Karpas-422 (cell line): ENCODE measurements at regions not wholly inside any gene's neighbourhood (a gene's known extent, or its start where the extent isn't known, plus 50 kb on each side); places are given as distances from the start of the nearest gene placed in this dataset.

ENCODE experiments used
- DNase-seq: peaks from one replicate; pipeline ENCODE4 v3.0.0-alpha.2; 2015
- H2AFZ ChIP-seq: fragments of 200-600 bp; sonication (generic); 2 replicates; pipeline ENCODE4 v1.6.1; 2014; ENCODE audit warnings: antibody characterized with exemption, low read length, mixed read lengths
- H3K27ac ChIP-seq: fragments of 200-600 bp; sonication (generic); 2 replicates; pipeline ENCODE4 v1.5.1; 2014; ENCODE audit warnings: mild to moderate bottlenecking, low read length, moderate library complexity
- H3K27me3 ChIP-seq: fragments of 200-600 bp; sonication (generic); 2 replicates; pipeline ENCODE4 v1.6.1; 2014; ENCODE audit warnings: low read length, mixed read lengths
- H3K36me3 ChIP-seq: fragments of 200-600 bp; sonication (generic); 2 replicates; pipeline ENCODE4 v1.6.1; 2014; ENCODE audit warnings: low read length, mixed read lengths; ENCODE audit not compliant: insufficient read depth
- H3K4me1 ChIP-seq: fragments of 200-600 bp; sonication (generic); 2 replicates; pipeline ENCODE4 v1.6.1; 2014; ENCODE audit warnings: mild to moderate bottlenecking, low read length, mixed read lengths
- H3K4me2 ChIP-seq: fragments of 200-600 bp; sonication (generic); 2 replicates; pipeline ENCODE4 v1.6.1; 2014; ENCODE audit warnings: low read length, low read depth, mild to moderate bottlenecking; ENCODE audit not compliant: poor library complexity, severe bottlenecking
- H3K4me3 ChIP-seq: fragments of 200-600 bp; sonication (generic); 2 replicates; pipeline ENCODE4 v1.5.1; 2014; ENCODE audit warnings: mild to moderate bottlenecking, antibody characterized with exemption, low read length, mixed read lengths
- H3K79me2 ChIP-seq: fragments of 200-600 bp; sonication (generic); 2 replicates; pipeline ENCODE4 v1.6.1; 2014; ENCODE audit warnings: mild to moderate bottlenecking, low read length, mixed read lengths
- H3K9ac ChIP-seq: fragments of 200-600 bp; sonication (generic); 2 replicates; pipeline ENCODE4 v1.6.0; 2014; ENCODE audit warnings: low read length
- H3K9me2 ChIP-seq: fragments of 200-600 bp; sonication (generic), shearing (Covaris generic); replicated peaks from 2 replicates; pipeline ENCODE4 v1.6.0; 2014; ENCODE audit warnings: mild to moderate bottlenecking, low read length, moderate library complexity; ENCODE audit not compliant: insufficient read depth
- H3K9me3 ChIP-seq: fragments of 300-700, 200-600 bp; sonication (generic); 2 replicates; pipeline ENCODE4 v1.6.1; 2014; ENCODE audit warnings: low read length, mixed read lengths
- H4K20me1 ChIP-seq: fragments of 200-600 bp; sonication (generic); 2 replicates; pipeline ENCODE4 v1.6.1; 2014; ENCODE audit warnings: mild to moderate bottlenecking, antibody characterized with exemption, low read length, low read depth; ENCODE audit not compliant: insufficient read depth

- Histone ChIP-seq H3K9ac (no peak overlapping the region), H3K4me3 (no peak overlapping the region), H3K36me3 (peaks cover 3% of the 10 kb centered on the region; the same call in 1 of the 2 replicates)
These were observed 420.9 kb downstream of the METTL15 start for GRCh38 chr11:28529046-28529445.

GRCh38 chr11:28528217-28528616 lies 420.0 kb downstream of the METTL15 start:
- Histone ChIP-seq H4K20me1 (no peaks in the 10 kb centered on the region), H3K9ac (no peak overlapping the region), H3K36me3 (peaks cover 3% of the 10 kb centered on the region; the same call in 1 of the 2 replicates), H3K79me2 (no peaks in the 10 kb centered on the region), H3K4me3 (no peak overlapping the region), H2AFZ (no peak overlapping the region), H3K27ac (no peak overlapping the region), H3K4me1 (no peaks in the 10 kb centered on the region), H3K9me2 (no peaks in the 10 kb centered on the region), H3K9me3 (no peaks in the 10 kb centered on the region; the same call in 1 of the 2 replicates), H3K27me3 (no peaks in the 10 kb centered on the region), H3K4me2 (no peak overlapping the region)
- no peak for DNase-seq

More at GRCh38 chr11:28529046-28529445, 420.9 kb downstream of the METTL15 start:
- H3K79me2 ChIP-seq: no peaks in the 10 kb centered on the region
- no peak for DNase-seq
- H2AFZ ChIP-seq: no peak overlapping the region
- H3K9me2 ChIP-seq: no peaks in the 10 kb centered on the region
- H3K4me1 ChIP-seq: no peaks in the 10 kb centered on the region
- H3K27ac ChIP-seq: no peak overlapping the region
- no peaks in the 10 kb centered on the region; the same call in 1 of the 2 replicates for H3K9me3 ChIP-seq
- no peaks in the 10 kb centered on the region for H3K27me3 ChIP-seq
- H4K20me1 ChIP-seq: no peaks in the 10 kb centered on the region
- H3K4me2 ChIP-seq: no peak overlapping the region

DNA sequence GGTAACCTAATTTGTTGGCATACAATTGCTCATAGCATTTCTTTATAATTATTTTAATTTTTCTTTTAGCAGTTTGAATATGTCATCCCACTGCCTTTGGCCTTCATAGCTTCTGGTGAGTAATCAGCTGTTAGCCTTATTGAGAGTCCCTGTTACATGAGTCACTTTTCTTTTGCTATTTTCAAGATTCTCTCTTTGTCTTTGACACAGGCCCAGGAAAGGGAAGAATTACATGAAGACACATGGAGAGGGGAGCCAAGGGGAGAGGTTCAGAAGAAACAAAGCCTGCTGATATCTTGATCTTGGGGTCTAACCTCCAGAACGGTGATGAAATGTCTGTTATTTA lies 418.2 kb downstream of the METTL15 start:
- H3K4me2 ChIP-seq: no peak overlapping the region
- no peaks in the 10 kb centered on the region for H3K9me2 ChIP-seq
- no peak overlapping the region for H3K9ac ChIP-seq
- H3K4me1 ChIP-seq: no peaks in the 10 kb centered on the region
- H3K27ac ChIP-seq: no peak overlapping the region
- H3K4me3 ChIP-seq: no peak overlapping the region
- H3K79me2 ChIP-seq: no peaks in the 10 kb centered on the region
- no peaks in the 10 kb centered on the region for H4K20me1 ChIP-seq
- no peaks in the 10 kb centered on the region for H3K27me3 ChIP-seq
- no peak overlapping the region for H2AFZ ChIP-seq
- H3K36me3 ChIP-seq: peaks cover 3% of the 10 kb centered on the region; the same call in 1 of the 2 replicates
- no peak for DNase-seq
- H3K9me3 ChIP-seq: no peaks in the 10 kb centered on the region; the same call in 1 of the 2 replicates

DNA sequence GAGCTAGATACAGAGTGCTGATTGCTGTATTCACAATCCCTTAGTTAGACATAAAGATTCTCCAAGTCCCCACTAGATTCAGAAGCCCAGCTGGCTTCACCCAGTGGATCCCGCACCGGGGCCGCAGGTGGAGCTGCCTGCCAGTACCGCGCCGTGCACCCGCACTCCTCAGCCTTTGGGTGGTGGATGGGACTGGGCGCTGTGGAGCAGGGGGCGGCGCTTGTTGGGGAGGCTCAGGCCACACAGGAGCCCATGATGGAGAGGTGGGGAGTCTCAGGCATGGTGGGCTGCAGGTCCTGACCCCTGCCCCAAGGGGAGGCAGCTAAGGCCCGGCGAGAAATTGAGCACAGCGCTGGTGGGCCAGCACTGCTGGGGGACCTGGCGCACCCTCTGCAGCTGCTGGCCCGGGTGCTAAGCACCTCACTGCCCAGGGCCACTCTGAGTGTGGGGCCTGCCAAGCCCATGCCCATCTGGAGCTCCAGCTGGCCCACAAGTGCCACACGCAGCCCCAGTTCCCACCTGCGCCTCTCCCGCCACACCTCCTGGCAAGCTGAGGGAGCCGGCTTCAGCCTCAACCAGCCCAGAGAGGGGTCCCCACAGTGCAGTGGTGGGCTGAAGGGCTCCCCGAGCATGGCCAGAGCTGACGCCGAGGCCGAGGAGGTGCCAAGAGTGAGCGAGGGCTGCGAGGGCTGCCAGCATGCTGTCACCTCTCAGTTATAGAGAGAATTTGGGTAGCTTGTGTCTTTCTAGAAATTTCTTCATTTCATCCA lies 417.6 kb downstream of the METTL15 start:
- Histone ChIP-seq H3K9ac (no peak overlapping the region), H3K9me3 (no peaks in the 10 kb centered on the region; the same call in 1 of the 2 replicates)

DNA sequence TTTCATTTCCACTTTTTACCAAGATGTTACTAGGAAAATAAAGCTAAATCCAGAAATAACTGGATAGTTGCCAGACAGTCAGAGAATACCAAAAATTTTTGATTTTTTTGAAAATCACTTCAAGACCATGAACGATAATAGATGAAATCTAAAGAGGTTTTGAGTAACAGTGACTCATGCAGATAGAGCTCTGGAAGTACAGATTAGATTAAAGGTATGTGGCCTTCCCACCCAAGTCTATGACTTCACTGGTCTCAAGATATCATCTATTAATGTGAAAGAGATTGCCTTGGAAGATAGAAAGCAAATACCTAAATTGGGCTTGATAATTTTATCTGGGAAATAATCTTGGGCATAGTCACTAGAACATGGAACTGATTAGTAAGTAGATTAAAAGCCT lies 415.9 kb downstream of the METTL15 start:
- Histone ChIP-seq H3K4me3 (no peak overlapping the region), H2AFZ (no peak overlapping the region), H3K27me3 (no peaks in the 10 kb centered on the region), H3K4me2 (no peak overlapping the region), H3K9ac (no peak overlapping the region), H3K27ac (no peak overlapping the region), H3K9me3 (no peaks in the 10 kb centered on the region; the same call in 1 of the 2 replicates), H3K4me1 (no peaks in the 10 kb centered on the region), H3K9me2 (no peaks in the 10 kb centered on the region), H3K79me2 (no peaks in the 10 kb centered on the region), H3K36me3 (peaks cover 3% of the 10 kb centered on the region; the same call in 1 of the 2 replicates), H4K20me1 (no peaks in the 10 kb centered on the region)
- DNase-seq: no peak

More for the DNA sequence above, 417.6 kb downstream of the METTL15 start:
- Histone ChIP-seq H2AFZ (no peak overlapping the region), H3K36me3 (peaks cover 3% of the 10 kb centered on the region; the same call in 1 of the 2 replicates), H4K20me1 (no peaks in the 10 kb centered on the region), H3K27ac (no peak overlapping the region), H3K9me2 (no peaks in the 10 kb centered on the region), H3K27me3 (no peaks in the 10 kb centered on the region), H3K4me2 (no peak overlapping the region), H3K79me2 (no peaks in the 10 kb centered on the region), H3K4me3 (no peak overlapping the region), H3K4me1 (no peaks in the 10 kb centered on the region)
- no peak for DNase-seq

DNA sequence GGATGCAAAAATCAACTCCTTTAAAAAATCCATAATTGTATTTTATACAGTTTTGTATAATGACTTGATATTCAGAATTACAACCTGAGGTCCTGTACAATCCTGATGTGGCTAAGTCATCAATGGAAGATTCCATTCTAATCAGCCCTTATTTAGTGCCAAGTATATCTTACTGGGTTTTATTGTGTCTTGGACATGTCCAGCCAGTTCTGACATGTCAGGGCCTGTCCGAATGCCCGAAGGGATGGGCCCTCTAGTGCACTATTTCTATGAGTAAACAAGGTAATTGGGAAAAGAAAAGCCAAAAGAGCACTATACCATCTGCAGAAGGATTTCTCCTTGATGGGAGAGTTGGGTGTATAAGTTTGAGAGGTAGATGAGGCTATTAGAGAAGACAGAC lies 412.9 kb downstream of the METTL15 start:
- H3K9me3 ChIP-seq: no peaks in the 10 kb centered on the region
- no peaks in the 10 kb centered on the region for H4K20me1 ChIP-seq
- no peaks in the 10 kb centered on the region for H3K27me3 ChIP-seq
- no peak overlapping the region for H3K4me3 ChIP-seq
- H2AFZ ChIP-seq: no peak overlapping the region
- H3K4me2 ChIP-seq: no peak overlapping the region
- no peak overlapping the region for H3K9ac ChIP-seq
- no peaks in the 10 kb centered on the region for H3K4me1 ChIP-seq
- H3K79me2 ChIP-seq: no peaks in the 10 kb centered on the region
- no peak overlapping the region for H3K27ac ChIP-seq
- no peaks in the 10 kb centered on the region for H3K9me2 ChIP-seq
- H3K36me3 ChIP-seq: no peaks in the 10 kb centered on the region
- no peak for DNase-seq

DNA sequence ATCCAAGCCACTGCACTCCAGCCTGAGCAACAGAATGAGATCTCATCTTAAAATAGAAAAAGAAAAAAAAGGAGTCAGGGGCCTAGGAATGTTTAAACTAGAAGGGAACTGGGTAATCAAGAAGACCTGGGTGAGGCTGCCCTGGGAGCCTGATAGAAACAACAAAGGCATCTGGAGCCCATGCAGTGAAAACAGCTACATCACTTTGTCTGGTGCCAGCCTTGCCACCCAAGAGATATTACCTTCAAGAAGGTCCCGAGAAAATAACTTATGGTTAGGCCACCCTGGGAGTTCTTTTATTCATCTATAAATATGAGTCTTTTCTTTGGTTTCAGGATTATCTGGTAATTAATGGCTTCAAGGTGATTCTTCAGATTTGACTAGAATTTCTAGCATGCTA lies 412.1 kb downstream of the METTL15 start:
- H4K20me1 ChIP-seq: no peaks in the 10 kb centered on the region
- no peak overlapping the region for H2AFZ ChIP-seq
- H3K27ac ChIP-seq: no peak overlapping the region
- H3K79me2 ChIP-seq: no peaks in the 10 kb centered on the region
- H3K9me3 ChIP-seq: no peaks in the 10 kb centered on the region
- H3K4me2 ChIP-seq: no peak overlapping the region
- no peak overlapping the region for H3K4me3 ChIP-seq
- no peak overlapping the region for H3K9ac ChIP-seq
- DNase-seq: no peak
- H3K36me3 ChIP-seq: no peaks in the 10 kb centered on the region
- no peaks in the 10 kb centered on the region for H3K4me1 ChIP-seq
- H3K9me2 ChIP-seq: no peaks in the 10 kb centered on the region
- no peaks in the 10 kb centered on the region for H3K27me3 ChIP-seq

DNA sequence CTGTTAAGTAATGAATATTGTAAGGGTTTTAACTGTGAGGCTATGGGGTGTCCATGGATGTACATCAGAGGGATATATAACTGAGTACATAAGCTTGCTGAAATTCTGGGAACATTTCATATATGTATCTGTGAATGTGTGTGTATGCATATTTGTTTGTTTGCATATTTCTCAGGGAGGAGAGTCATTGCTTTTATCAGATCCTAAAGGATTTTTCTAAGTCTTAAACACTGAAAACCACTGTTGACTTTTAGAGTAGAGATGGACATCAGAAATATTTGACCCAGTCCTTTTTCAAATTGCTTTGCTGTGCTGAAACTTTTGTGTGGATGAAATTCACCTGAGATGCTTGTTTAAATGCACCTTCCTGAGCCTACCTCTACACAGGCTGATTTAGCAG lies 410.6 kb downstream of the METTL15 start:
- Histone ChIP-seq H4K20me1 (no peaks in the 10 kb centered on the region), H3K27ac (no peak overlapping the region), H3K4me3 (no peak overlapping the region), H3K9me3 (no peaks in the 10 kb centered on the region), H3K9me2 (no peaks in the 10 kb centered on the region), H2AFZ (no peak overlapping the region), H3K9ac (no peak overlapping the region), H3K79me2 (no peaks in the 10 kb centered on the region), H3K27me3 (no peaks in the 10 kb centered on the region), H3K4me2 (no peak overlapping the region), H3K4me1 (no peaks in the 10 kb centered on the region), H3K36me3 (no peaks in the 10 kb centered on the region)
- no peak for DNase-seq
